ENCODE measurements at regions not wholly inside any gene's neighbourhood (a gene's known extent, or its start where the extent isn't known, plus 50 kb on each side); places are given as distances from the start of the nearest gene placed in this dataset.

- DNase-seq (ENCODE audit: low read depth), result no peak
Observed at GRCh38 chr14:36035675-36036074, 140.8 kb downstream of the PTCSC3 start.

GRCh38 chr14:36028665-36029064 is 147.9 kb downstream of the PTCSC3 start:
- no peak for DNase-seq (ENCODE audit: low read depth)

GRCh38 chr14:36028218-36028617 is 148.3 kb downstream of the PTCSC3 start:
- DNase-seq (ENCODE audit: low read depth), result no peak

GRCh38 chr14:36027354-36027753 is 149.2 kb downstream of the PTCSC3 start:
- DNase-seq (ENCODE audit: low read depth), result no peak

- DNase-seq (ENCODE audit: low read depth), result no peak
Observed at GRCh38 chr14:36022765-36023410, 153.6 kb downstream of the PTCSC3 start.

- DNase-seq (ENCODE audit: low read depth), result no peak
Observed at GRCh38 chr14:36021591-36022320, 154.8 kb downstream of the PTCSC3 start.

GRCh38 chr14:36021030-36021422 is 155.5 kb downstream of the PTCSC3 start:
- no peak for DNase-seq (ENCODE audit: low read depth)

- no peak for DNase-seq (ENCODE audit: low read depth)
Observed at GRCh38 chr14:36020120-36021029, 156.1 kb downstream of the PTCSC3 start.

- DNase-seq (ENCODE audit: low read depth), result peak; percentile 63
Observed at GRCh38 chr14:36019126-36019525, 157.4 kb downstream of the PTCSC3 start.

GRCh38 chr14:36014236-36014635 is 162.3 kb downstream of the PTCSC3 start:
- DNase-seq (ENCODE audit: low read depth), result no peak

GRCh38 chr14:36013483-36013882 is 163.0 kb downstream of the PTCSC3 start:
- DNase-seq (ENCODE audit: low read depth), result no peak

GRCh38 chr14:36012621-36013020 is 163.9 kb downstream of the PTCSC3 start:
- no peak for DNase-seq (ENCODE audit: low read depth)

- no peak for DNase-seq (ENCODE audit: low read depth)
Observed at GRCh38 chr14:36009643-36010042, 166.9 kb downstream of the PTCSC3 start.

GRCh38 chr14:36006623-36007022 is 169.9 kb downstream of the PTCSC3 start:
- no peak for DNase-seq (ENCODE audit: low read depth)

GRCh38 chr14:36005670-36006069 is 170.9 kb downstream of the PTCSC3 start:
- no peak for DNase-seq (ENCODE audit: low read depth)

- no peak for DNase-seq (ENCODE audit: low read depth)
Observed at GRCh38 chr14:36001936-36002335, 174.6 kb downstream of the PTCSC3 start.

- DNase-seq (ENCODE audit: low read depth), result no peak
Observed at GRCh38 chr14:35999294-35999693, 173.2 kb downstream of the BRMS1L start.

GRCh38 chr14:35998303-35998702 is 172.2 kb downstream of the BRMS1L start:
- DNase-seq (ENCODE audit: low read depth), result no peak

- DNase-seq (ENCODE audit: low read depth), result no peak
Observed at GRCh38 chr14:35993684-35993960, 167.5 kb downstream of the BRMS1L start.

GRCh38 chr14:35992816-35993683 is 166.9 kb downstream of the BRMS1L start:
- DNase-seq (ENCODE audit: low read depth), result no peak

GRCh38 chr14:35991356-35991755 is 165.2 kb downstream of the BRMS1L start:
- DNase-seq (ENCODE audit: low read depth), result no peak

Data from HT1080 (cell line).